GM11168 (cell line): ENCODE measurements at regions not wholly inside any gene's neighbourhood (a gene's known extent, or its start where the extent isn't known, plus 50 kb on each side); places are given as distances from the start of the nearest gene placed in this dataset.

Experiments used
- in situ Hi-C: fragments of 300-500 bp; cut with MboI; formaldehyde crosslinking; loops from one replicate; pipeline ENCODE4 v1.12.0; 2022; ENCODE audit warnings: low sequenced_read_pairs; ENCODE audit not compliant: unreplicated experiment

DNA sequence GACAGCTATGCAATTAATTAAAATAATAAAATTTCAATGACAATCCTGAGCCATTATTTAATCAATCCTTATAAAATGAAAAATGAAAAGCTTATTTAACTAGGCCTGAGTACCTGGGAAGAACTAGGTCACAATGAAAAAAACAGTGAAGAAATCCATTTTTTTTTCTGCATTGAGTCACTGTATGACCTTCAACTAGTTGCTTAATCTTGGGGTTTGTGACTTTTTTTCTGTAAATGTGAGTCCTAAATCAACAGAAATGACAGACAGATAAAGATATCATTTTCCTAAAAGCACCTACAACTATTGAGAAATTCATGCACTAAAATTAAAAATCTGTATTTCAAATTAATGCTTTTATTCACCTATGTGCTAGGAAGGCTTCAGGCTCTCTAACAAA is 96.8 kb downstream of the TMEM26 start:
- in situ Hi-C loops: no loop called here

DNA sequence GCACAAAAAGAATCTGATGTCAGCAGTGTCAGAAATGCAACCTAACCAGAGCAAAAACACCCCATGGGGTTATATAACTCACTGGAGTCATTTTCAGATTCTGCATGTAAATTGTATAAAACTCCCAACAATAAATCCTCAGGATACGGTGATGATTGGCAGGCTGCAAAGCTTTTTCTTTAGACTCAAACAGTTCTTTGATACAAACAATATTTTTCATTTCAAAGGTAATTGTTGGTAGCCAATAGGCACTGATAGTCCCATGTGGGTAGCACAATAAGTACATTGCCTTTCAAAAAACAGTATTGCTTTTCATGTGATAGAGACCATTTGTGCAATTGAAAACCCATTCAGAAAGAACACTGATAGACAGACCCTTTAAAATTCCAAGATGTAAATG is 98.0 kb downstream of the TMEM26 start:
- in situ Hi-C loops: no loop called here

DNA sequence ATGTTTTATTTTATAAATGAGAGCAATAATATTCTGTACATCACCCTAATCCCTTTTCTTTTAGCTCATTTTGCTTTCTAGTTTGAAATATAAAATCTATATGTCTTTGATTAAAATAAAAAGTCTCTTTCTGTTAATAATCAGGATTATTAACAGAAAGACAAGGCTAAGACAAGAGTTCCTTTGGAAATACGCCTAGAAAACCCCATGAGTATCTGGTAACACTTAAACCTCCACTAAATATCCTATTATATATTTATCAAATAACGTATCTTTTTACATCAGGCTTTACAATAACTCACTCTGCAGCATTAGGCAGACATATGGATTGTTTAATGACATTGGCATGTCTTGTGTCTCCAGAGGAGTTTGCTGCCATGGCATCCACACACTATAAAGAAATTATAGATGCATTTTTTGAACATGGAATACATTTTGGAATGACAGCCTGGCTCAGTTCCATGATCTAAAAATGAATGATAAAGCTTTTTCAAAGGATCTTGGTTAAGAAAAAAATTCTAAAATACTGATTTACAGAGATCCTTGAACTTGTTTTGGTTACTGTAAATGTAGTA is 98.7 kb downstream of the TMEM26 start:
- in situ Hi-C loops: no loop called here

DNA sequence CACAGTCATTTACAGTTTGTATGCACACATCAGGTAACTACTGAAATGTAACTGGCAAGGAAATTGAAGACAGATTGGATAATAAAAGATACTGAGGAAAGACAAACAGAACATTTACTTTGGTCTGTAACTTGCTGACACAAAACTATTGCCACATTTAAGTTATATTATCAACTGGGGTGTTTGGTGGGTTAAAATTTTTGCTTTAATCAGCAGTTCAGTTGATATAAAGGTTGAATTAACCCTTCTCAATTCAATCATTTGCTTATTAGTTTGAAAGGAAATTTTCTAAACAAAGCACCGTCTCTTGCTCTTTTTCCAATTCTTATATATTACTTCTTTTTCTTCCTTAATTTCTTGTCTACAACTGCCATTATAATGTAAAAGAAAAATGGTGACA is 102.4 kb downstream of the TMEM26 start:
- in situ Hi-C loops: no loop called here

DNA sequence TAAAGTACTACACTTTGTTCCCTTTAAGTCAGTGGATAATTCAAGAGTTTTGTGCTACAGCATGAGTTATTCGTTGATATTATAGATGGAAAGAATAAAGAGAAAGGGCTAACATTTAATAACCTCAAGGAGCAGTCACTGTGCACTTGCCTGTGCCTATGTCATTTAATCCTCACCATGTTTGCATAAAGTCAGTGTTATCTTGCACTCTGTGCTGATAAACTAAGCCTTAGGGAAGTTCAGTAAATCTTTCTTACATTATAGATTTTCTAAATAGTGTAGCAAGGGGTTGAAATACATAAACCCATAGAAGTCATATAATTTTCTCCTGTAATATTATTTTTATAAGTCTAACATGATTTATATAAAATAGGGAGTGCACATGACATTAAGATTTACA is 103.1 kb downstream of the TMEM26 start:
- in situ Hi-C loops: no loop called here

DNA sequence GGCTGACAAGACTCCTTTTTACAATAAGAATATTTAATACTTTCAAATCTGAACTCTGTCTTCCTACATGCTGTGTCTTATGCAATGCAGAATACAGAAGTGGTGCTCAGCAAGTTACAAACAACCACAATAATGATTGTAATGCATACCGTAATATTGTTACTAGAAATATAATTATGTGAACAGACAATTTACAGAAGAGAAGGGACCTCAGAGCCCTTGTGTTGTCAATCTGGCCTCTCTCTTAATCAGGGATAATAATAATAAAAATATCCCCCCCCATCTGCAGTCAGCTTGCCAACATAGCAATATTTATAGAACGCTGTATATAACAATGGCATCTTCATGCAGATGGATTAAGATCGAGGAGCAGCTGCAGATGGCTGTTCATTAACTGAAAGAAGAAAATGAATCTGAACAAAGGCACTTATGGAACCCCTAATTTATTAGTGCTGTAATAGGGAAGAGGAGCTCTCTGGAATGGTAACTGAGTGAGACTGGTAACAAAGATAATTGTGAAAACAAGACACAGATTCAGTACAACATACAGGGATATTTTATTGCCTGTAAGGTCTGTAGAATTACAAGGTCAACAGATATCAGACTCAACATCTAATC is 106.3 kb downstream of the TMEM26 start:
- in situ Hi-C loops: no loop called here

GRCh38 chr10:61343796-61344195 is 109.4 kb downstream of the TMEM26 start:
- in situ Hi-C loops: no loop called here

GRCh38 chr10:61342858-61343572 is 110.2 kb downstream of the TMEM26 start:
- in situ Hi-C loops: no loop called here

DNA sequence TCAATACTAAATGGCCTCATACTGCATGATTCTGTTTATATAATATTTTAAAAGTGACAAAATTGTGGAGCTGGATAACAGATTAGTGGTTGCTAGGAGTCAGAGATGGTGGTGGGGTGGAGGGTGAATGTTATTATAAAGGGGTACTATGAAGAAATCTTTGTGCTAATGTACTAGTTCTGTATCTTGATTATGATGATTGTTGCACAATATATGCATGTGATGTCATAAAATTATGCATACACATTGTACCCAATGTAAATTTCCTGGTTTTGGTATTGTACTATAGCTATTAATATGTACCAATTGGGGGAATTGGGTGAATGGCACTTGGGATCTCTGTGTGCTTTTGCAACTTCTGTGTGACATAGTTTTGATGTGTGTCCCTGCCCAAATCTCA is 112.2 kb downstream of the TMEM26 start:
- in situ Hi-C loops: no loop called here

DNA sequence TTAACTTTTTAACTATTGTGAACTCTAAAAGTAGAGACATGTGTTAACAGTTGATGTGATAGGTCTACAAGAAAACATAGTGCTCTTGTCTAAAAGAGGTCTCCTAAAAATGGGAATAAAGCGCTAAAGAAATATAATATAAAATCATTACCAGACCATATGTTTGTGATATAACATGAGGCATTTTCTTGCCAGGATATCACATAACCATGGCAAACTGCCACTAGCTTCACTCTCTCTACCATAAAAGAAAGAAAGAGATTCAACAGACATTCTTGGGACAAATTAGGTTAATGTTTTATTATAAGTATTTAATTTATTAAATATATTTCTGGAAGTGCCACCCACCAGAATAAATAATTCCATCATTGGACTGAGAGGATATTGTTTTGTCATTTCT is 115.0 kb downstream of the TMEM26 start:
- in situ Hi-C loops: no loop called here

DNA sequence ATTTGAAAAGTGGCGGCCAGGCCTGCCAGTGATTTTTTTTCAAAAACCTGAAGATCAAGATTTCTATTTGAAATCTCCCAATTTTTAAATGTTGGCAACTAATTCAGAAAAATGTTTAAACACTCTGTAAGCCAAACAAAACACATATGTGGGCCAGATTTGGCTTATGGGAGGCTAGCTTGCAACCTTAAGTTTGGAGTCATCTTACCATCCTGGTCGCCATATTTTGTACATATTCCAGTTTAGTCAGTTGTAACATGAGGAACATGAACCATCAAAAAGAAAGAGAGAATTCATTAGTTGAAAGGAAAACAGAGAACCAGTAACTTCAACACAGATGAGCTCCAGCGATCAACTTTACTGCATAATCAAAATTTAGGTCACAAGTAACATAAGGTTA is 115.4 kb downstream of the TMEM26 start:
- in situ Hi-C loops: no loop called here

DNA sequence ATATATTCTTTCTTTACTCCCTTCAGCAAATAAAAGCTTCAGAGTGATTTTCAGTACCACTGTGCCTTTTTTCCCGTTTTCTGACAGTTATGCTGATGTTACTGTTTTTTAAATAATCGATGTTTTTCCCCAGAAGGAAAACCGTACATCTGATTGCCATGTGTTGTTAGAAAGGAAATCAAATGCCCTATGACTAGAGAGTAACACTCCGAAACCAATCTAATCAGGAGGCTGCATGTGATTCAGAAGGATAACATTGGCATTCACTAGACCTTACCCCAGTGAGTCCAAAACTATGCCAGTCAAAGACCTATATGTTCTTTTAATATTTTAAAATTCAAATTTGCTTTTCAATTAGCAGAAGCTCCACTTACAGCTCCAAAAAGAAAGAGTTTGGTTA is 116.3 kb downstream of the TMEM26 start:
- in situ Hi-C loops: no loop called here

DNA sequence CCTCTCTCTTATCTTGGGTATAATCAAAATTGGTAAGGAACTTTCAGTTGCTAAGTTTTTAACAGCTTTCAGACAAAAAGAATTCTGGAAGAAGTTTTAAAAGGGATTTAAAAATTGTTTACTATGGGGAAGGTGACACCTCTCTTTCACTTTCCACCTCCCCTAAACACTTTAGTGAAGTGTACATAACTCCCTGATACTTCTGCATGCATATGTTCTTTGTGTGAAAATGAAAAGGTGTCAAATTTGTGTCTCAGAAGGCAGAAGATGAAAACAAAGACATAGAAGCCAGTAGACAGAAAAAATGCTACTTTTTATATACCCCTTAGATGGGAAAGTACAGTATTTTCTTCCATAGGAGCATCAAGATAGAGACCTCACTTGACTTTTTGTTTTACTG is 117.8 kb downstream of the TMEM26 start:
- in situ Hi-C loops: no loop called here

- in situ Hi-C loops: no loop called here
Measured at GRCh38 chr10:61332581-61332980, 120.6 kb downstream of the TMEM26 start.

DNA sequence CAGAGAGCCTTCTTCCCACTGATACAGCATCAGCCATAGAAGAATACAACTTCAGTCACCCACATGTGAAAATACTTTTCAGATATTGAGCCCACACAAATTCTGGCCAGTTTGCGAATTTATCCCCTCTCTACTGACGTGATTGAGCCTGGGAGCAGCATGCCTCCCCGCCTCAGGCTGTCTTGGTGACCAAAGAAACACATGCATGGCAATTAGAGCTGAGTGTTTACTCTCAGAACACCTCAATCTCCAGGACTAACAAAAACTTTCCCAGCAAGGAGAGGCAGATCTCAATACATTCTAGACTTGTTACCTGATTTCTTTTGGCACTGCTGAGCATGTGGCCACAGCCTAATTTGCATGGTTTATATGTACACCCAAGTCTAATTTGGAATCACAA is 122.5 kb downstream of the TMEM26 start:
- in situ Hi-C loops: no loop called here

- in situ Hi-C loops: no loop called here
Measured at GRCh38 chr10:61329854-61330253, 123.3 kb downstream of the TMEM26 start.

- in situ Hi-C loops: no loop called here
Measured at GRCh38 chr10:61325223-61325960, 127.8 kb downstream of the TMEM26 start.

DNA sequence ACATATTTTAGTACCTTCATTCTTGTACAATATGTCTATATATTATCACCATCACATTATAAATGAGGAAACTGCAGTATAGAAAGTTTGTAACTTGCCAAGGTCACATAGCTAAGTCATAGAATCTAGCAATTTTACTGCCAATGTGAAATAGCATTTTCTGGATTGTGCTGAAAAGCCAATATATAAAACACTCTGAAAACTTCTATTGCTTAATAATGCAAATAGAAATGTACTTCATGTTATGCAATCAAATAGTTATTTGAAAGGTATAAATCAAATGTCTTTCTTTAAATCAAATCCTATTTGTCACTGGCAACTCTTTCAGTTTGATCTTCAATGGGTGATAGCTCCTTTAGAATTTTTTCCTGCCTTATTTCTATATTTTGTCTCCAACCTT is 129.5 kb downstream of the TMEM26 start:
- in situ Hi-C loops: no loop called here

DNA sequence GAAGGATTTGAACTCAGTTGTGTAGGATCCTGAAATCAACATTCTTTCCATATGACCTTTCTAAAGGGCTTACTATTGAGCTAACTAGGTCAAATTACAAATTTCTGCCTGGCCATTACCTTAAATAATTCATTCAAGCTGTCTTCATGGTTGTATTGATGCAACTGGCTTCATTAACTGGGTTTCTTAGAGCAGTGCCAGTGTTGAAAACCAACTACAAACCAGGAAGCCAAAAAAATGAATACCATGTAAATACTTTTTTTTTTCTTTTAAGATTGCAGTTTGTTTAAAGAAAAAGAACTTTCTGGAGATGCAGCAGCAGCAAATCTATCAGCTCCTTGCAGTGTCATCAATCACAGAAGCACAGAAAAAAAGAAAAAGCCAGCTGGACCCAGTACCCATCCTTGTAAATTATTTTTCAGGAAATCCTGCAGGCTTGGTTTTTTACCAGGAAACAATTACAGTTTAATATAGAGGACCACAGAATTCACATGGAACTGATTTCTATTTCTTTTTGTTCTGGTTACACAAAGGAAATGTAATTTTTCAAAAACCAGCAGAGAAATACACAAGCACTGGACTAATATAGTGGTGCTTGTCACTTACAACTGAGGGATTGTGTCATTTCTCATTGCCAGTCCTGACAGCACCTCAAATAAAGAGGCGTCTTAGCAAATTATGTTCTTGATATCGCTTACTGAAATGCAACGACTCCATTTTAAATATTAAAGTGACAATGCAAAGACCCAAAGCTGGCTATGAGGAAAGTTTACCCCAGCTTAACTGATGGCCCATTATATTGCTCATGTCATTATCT is 131.9 kb downstream of the TMEM26 start:
- in situ Hi-C loops: no loop called here

DNA sequence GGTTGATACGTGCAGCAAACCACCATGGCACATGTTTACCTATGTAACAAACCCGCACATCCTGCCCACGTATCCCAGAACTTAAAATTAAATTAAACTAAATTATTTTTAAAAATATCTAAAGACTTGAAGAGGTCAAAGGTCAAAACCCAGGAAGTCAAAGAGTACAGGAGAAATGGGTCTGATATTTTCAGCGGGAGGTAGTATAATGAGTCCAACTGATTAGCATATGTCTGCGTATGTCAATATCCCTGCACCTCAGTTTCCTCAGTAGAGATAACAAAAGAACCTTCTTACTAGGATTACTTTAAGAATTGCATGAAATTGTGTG is 133.0 kb downstream of the TMEM26 start:
- in situ Hi-C loops: no loop called here
